ENCODE measurements at regions not wholly inside any gene's neighbourhood (a gene's known extent, or its start where the extent isn't known, plus 50 kb on each side); places are given as distances from the start of the nearest gene placed in this dataset.

DNA sequence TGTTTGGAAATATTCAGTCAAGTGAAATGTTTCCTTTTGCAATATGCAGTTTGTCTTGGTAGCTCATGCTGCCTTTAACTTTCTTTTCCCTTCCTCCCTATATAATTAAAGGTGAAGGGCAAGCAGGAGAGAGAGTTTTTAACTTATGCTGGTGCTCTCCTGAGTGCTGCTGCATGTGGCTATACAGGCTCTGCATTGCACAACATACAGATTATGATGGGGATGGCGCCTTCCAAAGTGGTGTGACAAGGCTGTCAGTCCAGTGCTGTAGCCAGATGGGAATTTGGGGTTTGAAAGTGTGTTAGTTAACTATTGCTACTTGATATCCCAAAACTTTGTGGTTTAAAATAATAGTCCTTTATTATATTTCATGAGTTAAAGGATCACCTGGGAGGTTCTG is 199.0 kb downstream of the ATP23 start:
- no peak for DNase-seq

DNA sequence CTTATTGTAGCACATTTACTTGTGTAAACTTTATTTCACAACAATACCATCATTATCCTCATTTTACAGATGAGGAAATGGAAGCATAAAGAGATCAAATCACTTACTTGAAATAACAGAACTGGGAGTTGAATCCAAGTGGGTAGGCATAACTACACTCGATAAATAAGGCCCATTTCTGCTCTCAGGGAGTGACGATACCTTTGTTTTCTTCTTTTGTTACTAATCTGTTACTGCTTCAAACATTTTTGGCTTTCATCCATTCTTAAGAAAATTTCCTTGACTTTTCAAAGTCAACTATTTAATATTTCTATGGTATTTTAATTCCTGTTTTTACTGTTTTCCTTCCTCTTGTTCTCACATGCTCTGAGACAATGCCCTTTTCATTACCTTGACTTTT is 201.6 kb downstream of the ATP23 start:
- no peak for DNase-seq

DNA sequence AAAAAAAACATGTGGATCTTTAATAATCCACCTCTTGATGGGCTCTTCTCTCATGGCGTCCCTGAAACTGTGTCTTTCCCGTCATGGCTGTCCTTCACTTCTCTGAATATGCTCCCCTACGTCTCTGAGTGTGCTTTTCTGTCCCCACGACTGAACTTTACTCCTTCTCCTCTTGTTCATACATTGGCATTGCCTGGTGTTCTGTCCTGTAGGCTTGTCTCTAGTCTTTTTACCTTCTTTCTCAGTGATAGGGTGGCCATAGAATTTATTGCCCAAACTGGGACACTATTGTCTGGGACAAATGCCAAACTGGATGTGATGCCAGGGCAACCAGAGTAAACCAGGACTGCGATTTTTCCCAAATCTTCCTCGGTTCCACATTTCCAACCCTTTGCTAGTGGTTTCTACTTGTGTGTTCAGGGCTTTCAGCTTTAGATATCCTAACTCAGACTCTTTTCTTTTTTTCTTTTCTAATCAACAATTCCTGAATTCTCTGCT is 202.2 kb downstream of the ATP23 start:
- DNase-seq, result no peak

DNA sequence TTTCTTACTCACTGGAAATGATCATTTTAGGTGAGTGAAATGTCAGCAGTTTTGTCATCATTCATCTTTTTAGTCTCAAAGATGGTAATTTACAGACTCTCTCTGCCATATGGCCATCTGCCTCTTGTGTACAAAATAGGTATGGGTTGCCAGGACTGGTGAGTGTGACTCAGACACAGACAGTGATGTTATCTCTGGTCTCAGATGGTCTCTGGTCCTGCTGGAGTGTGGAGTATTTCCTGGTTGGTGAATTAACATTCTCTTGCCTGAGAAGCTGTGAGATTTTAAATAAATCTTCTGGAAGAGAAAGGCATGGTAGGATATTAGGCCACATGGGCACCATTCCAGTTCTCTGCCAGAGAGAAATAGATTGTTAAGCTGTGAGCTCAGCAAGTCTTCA is 207.0 kb downstream of the ATP23 start:
- DNase-seq, result no peak

DNA sequence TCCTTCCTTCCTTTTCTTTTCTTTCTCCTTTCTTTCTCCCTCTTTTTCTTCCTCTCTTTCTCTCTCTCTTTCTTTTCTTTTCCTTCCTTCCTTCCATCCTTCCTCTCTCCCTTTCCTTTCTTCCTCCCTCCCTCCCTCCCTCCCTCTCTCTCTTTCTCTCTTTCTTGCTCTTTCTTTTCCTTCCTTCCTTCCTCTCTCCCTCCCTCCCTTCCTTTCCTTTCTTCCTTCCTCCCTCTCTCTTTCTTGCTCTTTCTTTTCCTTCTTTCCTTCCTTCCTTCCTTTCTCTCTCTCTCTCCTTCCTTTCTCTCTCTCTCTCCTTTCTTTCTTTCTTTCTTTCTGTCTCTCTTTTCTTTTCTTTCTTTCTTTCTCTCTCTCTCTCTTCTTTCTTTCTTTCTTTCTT is 207.6 kb downstream of the ATP23 start:
- no peak for DNase-seq

DNA sequence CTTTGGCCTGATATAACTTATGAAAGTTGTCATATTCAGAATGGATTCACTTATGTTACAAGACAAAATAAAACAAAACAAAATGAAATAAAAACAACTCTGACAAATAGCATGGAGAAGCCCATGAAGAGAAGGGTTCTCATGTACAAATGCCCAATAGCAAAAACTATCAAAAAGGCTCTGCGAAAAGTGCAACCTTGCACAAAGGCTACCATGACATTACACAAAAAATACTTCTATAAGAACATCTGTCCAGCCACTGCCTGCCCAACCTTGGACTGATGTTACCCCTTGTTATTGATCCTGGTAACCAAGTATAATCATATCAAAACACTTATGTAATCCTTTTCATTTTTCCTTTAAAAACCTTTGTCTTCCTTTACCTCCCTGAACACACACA is 213.0 kb downstream of the ATP23 start:
- DNase-seq, result no peak

DNA sequence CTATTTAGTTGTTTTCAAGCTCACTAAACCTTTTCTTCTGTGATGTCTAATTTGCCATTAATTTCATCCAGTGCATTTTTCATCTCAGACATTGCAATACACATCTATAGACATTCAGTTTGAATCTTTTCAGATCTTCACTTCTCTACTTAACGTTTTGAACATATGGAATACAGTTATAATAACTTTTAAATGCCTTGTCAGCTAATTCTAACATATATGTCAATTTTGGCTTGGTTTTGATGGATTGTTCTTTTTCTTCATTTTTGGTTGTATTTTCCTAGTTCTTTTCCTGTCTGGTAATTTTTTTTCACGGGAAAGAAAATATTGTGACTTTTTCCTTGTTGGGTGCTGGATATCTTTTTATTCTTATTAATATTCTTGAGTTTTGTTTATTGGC is 215.3 kb downstream of the ATP23 start:
- DNase-seq, result no peak

DNA sequence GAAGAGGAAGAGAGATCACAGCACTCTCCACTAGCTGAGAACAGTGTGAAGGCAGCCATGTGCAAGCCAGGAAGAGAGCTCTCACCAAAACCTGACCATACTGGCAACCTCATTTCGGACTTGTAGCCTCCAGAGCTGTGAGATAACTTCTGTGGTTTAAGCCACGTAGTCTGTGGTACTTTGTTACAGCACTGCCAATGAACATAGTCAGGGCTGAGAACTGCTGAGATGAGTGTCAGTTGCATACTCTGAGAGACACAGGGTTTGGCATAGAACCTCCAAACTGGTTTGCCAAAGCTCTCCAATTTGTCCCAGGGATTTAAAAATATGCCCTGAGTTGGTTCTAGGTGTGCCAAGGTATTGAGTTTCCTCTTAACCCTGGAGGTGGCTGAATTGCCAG is 218.6 kb downstream of the ATP23 start:
- DNase-seq, result no peak

DNA sequence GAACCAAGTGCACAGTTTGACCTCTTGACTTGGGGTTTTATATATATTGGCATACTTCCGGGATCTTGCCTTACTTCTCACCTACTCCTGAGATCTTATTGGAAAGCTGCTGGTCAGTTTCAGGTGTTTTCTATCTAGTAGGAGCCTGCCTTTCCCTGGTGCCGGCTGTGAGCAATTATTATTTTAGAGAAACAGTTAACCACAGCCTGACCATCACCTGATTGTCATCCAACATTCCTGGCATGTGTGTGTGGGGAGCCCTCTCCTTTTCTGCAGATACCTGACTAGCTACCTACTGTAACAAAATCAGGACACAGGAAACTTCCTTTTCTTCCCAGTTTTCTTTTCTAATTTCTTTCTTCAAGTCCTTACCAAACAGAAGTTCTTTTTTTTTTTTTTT is 220.4 kb downstream of the ATP23 start:
- no peak for DNase-seq

DNA sequence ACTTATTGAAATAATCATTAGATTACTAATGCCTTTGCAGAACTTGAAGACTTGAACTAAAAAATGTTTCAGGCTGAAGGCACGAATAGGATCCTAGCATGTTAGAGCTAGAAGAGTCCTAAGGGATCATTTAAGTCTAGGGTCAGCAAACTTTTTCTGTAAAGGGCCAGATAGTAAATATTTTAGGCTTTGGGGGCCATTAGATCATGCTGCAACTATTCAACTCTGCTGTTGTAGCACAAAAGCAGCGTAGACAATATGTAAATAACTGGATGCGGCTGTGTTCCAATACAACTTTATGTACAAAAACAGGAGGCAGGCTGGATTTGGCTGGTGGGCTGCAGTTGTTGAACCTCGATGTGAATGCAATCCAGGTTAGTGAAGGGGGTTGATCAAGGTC is 221.7 kb downstream of the ATP23 start:
- no peak for DNase-seq

DNA sequence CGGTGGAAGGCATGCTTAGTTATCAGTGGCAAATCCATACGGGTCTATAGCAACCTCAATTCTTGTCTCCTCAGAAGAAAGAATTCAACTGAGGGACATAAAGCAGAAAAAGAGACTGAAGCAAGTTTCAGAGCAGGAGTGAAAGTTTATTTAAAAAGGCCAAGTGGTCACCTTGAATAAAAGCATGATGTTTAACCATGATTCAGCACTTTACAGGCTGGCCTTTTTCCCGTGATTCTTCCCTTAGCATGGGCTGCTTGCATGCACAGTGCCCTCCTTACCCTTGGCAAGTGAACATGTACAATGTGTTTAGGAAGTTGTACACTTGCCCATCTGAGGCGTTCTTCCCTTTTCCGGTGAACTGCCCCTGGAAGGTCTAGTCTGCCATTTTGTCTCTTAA is 225.3 kb downstream of the ATP23 start:
- DNase-seq, result no peak

DNA sequence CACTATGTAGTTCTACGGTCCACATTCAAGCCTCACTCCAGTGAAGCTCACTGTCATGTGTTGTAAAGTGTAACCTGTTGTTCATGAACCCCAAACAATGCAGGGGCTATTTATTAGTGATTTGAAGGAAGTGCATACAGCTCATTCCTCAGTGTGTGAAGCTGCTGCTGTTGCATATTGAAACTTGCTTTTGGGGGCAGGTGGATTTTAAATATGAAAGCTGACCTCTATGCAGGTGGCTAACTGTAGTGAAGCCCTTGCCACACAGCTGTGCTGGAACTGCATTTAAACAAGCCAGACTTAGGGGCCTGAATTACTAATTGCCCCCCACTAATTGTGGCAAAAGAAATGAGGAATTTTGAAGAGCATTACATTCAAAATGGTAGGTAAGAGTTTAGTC is 226.3 kb downstream of the ATP23 start:
- DNase-seq, result no peak

DNA sequence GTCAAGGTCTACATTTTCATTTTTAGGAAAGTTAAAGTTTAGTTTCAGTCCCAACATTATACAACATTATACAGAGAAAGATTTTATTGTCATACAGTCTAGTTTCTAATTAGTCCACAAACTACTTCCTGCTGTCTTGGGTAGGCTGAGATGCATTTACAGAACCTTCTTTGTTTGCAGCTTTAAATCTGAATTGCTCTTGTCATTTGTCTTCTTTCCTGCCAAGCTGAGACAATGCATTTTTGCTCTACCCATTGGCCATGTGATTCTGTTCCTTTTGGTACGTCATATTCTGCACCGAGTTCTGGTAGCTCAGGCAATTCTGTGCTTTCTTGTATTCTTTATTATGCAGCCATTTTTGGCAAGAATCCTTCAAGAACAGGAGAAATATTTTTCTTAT is 228.5 kb downstream of the ATP23 start:
- DNase-seq, result no peak

DNA sequence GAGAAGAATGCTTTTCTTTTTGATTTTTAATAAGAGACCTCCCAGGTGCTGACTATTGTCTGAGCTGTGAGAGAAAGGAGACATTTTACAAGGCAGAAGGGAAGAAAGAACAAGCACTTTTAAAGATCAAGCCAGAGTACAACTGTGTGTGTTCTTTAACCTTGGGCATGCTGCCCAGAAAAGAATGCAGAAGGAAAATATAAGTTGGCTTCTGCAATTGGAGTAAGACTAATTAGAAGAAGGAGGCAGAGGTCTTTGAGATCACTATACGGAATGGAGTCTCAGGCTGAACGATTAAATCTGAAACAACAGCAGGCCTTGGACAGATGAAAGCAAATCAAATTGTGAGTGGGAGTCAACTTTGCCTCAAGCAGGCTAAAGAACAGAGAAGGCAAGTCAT is 230.5 kb downstream of the ATP23 start:
- DNase-seq, result no peak

DNA sequence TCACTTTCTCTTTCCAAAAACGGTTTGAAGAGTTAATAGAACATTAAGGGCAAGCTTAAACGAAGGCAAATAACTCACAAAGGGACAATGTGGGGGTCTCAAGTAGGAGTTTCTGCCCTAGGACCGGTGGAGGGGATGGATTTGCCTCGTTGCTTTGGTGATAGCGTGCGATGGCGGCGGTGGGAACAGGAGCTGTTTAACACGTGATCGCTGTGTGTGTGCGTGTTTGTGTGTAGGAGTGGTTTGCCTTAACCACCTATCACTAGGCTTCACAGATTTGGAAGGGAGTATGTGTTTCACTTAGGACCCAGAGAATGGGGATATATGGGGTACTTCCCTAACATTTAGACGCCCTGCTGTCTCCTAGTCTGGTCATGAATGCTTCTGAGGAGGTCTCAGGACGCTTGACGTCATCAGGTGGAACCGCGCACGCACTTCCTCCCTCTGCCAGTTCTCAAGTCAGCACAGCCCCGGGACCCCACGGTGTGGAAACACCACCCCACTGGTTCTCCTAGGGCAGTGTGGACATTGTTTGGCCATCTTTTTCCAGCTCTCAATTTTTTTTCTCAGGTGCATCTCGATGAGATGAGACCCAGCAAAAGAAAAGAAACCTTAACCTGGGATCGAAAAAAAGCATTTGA is 231.2 kb downstream of the ATP23 start:
- no peak for DNase-seq

DNA sequence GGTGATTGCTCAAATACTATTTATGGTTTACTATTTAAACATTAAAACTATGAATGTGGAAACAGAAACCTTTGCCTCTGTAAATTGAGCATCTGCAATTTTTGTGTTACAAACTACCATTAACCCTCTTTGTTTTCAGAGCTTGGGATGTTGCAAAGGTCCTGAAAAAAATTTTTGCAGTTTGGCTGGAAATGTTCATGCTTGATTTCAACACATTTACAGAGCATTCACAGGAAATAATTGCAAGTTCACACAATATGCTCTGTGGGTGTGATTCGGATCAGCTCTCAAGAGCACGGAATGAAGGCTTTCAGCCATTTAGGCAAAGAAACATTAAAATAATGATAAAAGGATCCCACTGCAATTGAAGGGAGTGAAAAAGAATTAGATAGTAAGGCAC is 232.9 kb downstream of the ATP23 start:
- DNase-seq, result no peak

DNA sequence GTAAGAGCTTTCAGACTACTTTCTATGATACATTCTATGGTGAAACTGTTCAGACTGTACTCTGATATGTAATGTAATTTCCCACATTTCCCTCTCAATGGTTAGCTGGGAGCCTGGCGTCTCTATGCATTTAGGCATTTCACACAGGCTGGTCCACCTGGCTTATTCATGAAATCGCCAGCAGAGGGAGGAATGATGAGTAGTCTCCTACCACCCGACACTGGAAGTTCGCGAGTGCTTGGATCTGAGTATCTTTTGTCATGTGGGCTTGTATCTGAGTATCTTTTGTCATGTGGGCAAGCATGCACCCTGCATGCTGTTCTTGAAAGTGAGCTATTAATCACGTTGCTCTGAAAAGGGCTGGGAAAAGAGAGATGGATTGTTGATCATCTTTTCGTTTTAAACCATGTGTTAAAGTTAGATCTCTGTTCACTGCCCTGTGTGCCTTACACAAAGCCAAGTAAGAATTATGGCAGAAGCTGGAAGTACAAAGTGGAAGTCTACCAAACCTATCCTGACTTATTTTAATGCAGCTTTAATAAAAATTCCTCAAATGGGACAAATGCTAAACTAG is 235.0 kb downstream of the ATP23 start:
- no peak for DNase-seq

DNA sequence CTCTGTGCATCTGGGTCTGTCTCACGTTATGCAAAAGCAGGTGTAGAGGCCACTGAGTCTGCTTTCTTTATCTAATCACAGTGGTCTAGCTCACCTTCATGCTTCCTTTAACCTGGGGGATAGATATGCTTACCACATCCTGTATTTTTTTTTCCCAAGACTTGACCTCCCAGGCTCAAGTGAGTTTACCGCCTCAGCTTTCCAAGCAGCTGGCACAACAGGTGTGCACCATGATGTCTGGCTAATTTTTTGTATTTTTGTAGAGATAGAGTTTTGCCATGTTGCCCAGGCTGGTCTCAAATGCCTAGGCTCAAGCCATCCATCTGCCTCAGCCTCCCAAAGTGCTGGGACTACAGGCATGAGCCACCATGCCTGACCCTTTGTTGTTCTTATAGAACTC is 236.0 kb downstream of the ATP23 start:
- DNase-seq, result no peak

DNA sequence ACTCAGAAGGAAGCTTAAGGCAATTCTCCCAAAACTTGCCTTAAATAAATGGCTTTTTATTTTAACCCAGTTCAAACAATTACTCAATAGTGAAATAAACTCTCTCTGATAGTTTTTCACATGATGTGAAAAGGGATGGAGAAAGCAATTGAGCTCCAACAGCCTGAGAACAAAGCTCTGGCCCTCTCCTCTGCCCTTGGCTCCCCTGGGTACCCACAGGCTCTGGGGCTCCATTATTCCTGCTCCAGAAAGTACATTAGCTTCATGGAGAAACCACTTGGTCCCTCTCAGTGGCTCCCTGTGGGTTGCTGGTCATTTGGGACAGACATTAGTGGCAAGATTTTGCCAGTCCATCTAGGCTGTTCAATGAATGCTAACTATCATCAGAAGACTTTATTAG is 242.8 kb downstream of the ATP23 start:
- no peak for DNase-seq

DNA sequence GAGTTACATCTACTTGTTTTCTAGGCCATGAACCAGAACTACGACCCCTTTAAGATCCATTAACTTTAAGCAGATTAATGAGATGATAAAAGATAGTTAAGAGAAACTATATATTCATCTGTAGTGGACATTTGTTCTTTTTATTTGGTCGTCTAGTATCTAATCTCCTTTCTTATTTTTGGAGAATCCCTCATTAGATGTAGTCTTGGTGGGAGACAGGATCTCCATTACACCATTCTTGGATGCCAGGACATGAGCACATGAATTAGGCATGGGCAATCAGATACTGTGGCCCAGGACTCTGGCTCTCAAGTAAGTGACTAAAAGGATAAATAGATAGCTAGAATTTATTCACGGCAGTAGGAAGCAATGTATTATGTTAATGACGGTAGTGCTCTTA is 245.0 kb downstream of the ATP23 start:
- no peak for DNase-seq

DNA sequence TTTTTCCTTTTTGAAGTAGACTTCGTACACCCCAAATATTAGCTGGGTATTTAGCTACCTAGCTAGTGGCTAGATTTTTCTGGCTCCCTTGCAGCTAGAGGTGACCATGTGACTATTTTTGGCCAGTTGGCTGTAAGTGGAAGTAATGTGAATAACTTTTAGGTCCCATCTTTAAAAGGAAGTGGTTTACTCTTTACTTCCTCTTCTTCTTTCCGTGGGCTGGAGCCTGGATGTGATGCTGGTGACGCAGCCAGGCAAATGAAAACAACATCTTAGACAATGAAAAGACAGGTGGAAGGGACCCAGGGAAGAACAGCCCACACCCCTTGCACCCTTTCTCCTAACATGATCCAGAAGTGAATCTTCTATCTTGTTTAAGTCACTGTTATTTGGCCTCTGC is 245.5 kb downstream of the ATP23 start:
- no peak for DNase-seq

DNA sequence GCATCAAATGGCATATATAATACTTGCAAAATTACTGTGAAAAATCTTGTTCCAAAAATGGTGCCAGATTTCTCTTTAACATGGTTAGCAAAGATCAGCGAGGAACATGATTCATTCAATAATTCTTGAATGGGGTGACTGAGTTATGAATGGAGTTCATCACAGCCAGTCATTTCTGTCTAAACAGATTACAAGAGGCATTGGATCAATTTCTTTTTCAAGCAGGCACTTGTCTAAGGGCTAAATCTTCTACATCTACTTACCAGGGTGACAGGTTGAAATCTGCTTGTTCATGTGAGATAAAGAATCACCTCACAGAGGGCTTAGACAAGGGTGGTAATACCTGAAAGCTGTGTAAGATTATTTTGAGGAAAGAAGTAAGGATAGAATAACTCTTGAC is 247.7 kb downstream of the ATP23 start:
- no peak for DNase-seq

DNA sequence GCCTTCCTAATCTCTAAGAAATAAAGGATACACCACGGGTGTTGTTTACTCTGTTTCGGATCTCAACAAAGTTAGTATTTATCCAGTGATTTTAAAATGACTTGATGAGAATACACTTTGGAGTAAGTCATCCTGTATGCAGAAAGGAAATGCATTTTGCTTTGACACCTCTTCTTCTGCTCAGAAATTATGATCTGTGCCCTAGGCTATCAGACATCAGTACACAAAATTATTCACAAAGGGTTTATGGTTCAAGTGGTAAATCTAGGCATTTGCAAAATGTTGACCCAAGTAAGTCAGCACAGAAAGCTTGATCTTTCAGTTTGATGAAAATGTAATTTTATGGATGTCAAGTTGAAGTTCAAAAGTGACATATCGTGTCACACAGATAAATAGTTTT is 248.5 kb downstream of the ATP23 start:
- DNase-seq, result peak; percentile 65

DNA sequence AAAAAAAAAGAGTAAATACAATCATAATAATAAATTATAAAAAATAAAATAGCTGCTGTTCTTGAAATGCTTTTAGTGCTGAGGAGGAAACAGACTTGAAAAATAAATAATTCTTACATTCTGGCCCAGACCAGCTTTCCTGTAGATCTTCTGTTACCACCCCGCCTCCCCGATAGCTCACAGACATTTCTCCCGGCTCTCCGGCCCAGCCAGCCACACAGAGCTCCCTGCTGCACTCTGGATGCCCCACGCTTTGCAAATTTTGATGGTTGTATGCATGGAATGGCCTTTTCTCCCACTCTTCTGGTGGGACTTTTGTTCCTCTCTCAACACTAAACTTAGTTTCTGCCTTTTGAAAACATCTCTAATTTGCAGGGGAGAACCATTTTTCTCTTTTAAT is 249.3 kb downstream of the ATP23 start:
- DNase-seq, result no peak

DNA sequence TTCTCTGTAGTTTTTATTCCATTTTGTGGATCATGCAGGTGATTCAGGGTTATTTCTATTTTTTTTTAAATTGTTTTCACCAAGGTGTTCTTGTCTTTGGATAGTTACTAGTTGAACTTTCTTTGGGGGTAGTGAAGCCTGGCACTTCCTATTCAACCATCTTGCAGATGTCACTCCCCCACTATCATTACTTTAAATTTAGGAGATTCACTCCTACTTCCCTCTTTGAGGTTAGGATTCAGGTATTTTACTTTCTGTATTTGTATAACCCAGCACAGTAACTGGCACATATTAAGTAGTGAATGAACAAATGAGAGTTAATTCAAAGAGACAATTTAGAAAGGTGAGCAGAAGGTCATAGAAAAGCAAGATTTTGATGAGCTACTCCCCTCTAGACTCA is 255.6 kb downstream of the ATP23 start:
- no peak for DNase-seq

All from NCI-H1417 treated with DMSO at 0.1 percent for 48 hours (cell line).